ENCODE measurements at regions not wholly inside any gene's neighbourhood (a gene's known extent, or its start where the extent isn't known, plus 50 kb on each side); places are given as distances from the start of the nearest gene placed in this dataset.
A peak's percentile ranks its signal among the peaks of the same experiment; 100 is the strongest.

DNA sequence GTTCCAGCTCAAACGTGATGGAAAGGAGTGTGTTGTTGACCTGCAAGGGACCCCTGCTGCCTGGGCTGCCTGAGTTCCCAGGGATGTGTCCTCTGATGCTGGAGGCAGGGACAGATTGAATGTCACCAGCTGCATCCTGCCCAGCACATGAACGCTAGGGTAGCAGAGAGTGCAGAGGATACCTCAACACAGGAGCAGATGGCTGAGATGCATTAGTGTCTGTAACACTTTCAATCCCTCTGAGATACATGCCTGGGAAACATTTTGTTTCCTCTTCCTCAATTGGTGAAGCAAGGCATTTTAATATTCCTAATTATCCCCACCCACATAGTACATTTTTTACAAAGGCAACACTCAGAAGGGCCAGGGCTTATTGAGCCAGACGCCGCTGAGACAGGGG lies 106.4 kb upstream of the UBL3 start:
- no peaks in the 10 kb centered on the region for H3K9me3 ChIP-seq
- TF ChIP-seq POLR2A (IDR thresholded peaks at IDR 0.05): no peak
- TF ChIP-seq, protein P1, sequence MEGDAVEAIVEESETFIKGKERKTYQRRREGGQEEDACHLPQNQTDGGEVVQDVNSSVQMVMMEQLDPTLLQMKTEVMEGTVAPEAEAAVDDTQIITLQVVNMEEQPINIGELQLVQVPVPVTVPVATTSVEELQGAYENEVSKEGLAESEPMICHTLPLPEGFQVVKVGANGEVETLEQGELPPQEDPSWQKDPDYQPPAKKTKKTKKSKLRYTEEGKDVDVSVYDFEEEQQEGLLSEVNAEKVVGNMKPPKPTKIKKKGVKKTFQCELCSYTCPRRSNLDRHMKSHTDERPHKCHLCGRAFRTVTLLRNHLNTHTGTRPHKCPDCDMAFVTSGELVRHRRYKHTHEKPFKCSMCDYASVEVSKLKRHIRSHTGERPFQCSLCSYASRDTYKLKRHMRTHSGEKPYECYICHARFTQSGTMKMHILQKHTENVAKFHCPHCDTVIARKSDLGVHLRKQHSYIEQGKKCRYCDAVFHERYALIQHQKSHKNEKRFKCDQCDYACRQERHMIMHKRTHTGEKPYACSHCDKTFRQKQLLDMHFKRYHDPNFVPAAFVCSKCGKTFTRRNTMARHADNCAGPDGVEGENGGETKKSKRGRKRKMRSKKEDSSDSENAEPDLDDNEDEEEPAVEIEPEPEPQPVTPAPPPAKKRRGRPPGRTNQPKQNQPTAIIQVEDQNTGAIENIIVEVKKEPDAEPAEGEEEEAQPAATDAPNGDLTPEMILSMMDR (IDR thresholded peaks at IDR 0.05): no peak
- TF ChIP-seq EP300 (IDR thresholded peaks at IDR 0.05): no peak
- peaks cover 0 to 10% (median 0%) of the 10 kb centered on the region in 4 donors for H3K4me1 ChIP-seq
- H3K36me3 ChIP-seq: no peaks in the 10 kb centered on the region
- H3K4me3 ChIP-seq: peak overlapping the region in 1 of 4 donors; percentile 1
- no peaks in the 10 kb centered on the region for H3K27me3 ChIP-seq
- 7 to 12% methylated on average over 4 of the region's 4 CpGs for WGBS, 2 donors
- DNase-seq (ENCODE audit: low spot score in 2 of 2): no peak
- peak overlapping the region in 1 of 4 donors; percentile 6 for H3K27ac ChIP-seq

DNA sequence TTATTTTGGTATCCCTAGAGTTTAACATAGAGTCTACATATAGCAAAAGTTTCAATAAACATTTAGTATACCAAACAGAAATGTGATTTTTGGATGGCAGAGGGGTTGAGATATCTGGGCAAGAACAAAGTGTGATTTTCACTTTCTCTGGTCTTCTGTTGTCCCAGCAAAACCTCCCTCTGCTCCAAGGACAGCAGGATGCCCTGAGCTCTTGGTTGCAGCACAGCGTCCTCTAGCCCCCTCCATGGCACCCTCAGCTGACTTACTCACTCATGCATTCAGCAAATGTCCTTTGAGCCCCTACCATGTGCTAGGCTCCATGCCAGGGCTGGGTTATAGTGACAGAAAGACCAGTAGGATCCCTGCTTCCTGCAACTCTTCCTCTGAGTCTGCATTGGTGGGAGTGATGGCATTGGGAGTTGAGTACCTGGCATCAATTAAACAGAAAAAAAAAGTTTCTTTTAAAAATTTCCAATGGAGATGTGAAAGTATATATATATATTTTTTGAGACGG lies 104.8 kb upstream of the UBL3 start:
- Histone ChIP-seq H3K27ac (no peak overlapping the region), H3K4me3 (no peak overlapping the region), H3K4me1 (peaks cover 0 to 10% (median 0%) of the 10 kb centered on the region in 4 donors), H3K9me3 (no peaks in the 10 kb centered on the region), H3K36me3 (no peaks in the 10 kb centered on the region), H3K27me3 (no peaks in the 10 kb centered on the region)
- 93% methylated on average over 2 of the region's 2 CpGs for WGBS, 2 donors
- TF ChIP-seq POLR2A (IDR thresholded peaks at IDR 0.05) (no peak), EP300 (IDR thresholded peaks at IDR 0.05) (no peak)
- TF ChIP-seq, protein P1 (IDR thresholded peaks at IDR 0.05): no peak
- DNase-seq (ENCODE audit: low spot score in 2 of 2): no peak

DNA sequence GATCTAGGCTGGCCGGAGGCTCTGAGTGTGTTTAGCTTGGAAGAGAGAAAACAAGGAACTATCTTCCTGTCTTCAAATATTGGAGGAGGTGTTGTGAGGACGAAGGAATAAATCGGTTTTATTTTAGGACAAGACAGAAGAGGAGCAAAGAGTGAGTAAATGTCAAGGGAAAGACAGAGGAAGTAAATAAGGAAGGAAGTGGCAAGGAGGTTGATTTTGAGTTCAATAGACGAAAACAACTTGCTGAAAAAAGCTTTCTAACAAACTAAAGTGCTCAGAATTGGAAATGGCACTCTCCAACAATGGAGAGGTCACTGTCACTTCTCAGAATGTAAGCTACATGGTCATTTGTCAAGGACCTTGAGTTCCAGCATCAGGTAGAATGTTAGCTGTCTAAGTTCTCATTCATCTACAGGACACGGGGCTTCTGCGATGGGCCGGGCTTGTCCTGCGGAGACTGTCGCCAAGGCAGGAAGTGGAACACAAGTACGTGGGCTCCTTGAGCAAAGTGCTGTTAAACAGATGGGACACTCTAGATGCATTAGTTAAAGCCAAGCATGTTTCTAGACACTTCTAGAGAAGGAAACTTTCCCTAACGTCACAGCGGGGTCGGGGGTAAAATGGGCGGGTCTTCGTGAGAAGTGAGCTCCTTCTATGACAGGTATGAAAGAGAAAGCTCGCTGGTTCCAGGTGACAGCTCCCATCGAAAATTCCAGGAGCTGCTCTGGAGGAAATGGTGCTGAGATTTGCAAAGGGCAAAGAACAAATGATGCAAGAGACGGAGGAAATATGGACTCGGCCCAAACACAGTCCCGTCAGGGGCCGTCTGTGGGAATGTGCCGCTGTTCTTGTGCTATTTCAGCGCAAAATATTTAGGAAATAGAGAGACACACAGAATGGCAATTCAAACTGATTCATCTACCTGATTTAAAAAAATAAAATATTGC lies 103.9 kb upstream of the UBL3 start:
- H3K27ac ChIP-seq: no peak overlapping the region
- no peak for TF ChIP-seq EP300 (IDR thresholded peaks at IDR 0.05)
- TF ChIP-seq, protein P1 (IDR thresholded peaks at IDR 0.05): no peak
- TF ChIP-seq POLR2A (IDR thresholded peaks at IDR 0.05): no peak
- H3K36me3 ChIP-seq: no peaks in the 10 kb centered on the region
- WGBS, 2 donors: 76 to 81% methylated on average over 23 of the region's 23 CpGs
- H3K4me3 ChIP-seq: peak overlapping the region in 1 of 4 donors; percentile 12
- no peaks in the 10 kb centered on the region for H3K9me3 ChIP-seq
- no peak for DNase-seq (ENCODE audit: low spot score in 2 of 2)
- H3K27me3 ChIP-seq: no peaks in the 10 kb centered on the region
- H3K4me1 ChIP-seq: peaks cover 0 to 10% (median 0%) of the 10 kb centered on the region in 4 donors

DNA sequence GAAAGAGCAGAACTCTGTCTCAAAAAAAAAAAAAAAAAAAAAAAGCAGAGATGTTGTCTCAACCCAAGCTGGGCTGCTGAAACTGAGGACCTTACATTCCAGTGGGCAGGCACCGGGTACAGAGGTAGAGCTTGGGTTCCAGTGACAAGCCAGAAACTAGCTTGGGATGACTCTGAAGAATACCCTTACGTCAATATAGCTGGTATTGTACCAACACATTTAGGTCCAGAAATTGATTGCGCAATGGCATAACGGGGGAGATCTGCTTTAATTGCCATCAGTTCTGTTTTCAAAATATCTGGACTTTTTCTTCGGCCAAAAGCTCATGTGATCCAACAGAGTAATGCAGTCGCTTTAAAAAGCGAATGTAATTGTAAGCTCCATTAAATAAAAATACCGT lies 103.1 kb upstream of the UBL3 start:
- TF ChIP-seq EP300 (IDR thresholded peaks at IDR 0.05) (no peak), POLR2A (IDR thresholded peaks at IDR 0.05) (no peak)
- TF ChIP-seq, protein P1 (IDR thresholded peaks at IDR 0.05): no peak
- H3K4me3 ChIP-seq: no peak overlapping the region
- no peaks in the 10 kb centered on the region for H3K27me3 ChIP-seq
- H3K4me1 ChIP-seq: peaks cover 0 to 10% (median 0%) of the 10 kb centered on the region in 4 donors
- no peaks in the 10 kb centered on the region for H3K36me3 ChIP-seq
- no peak overlapping the region for H3K27ac ChIP-seq
- WGBS, 2 donors: 77 to 88% methylated on average over 8 of the region's 8 CpGs
- H3K9me3 ChIP-seq: no peaks in the 10 kb centered on the region
- no peak for DNase-seq (ENCODE audit: low spot score in 2 of 2)

DNA sequence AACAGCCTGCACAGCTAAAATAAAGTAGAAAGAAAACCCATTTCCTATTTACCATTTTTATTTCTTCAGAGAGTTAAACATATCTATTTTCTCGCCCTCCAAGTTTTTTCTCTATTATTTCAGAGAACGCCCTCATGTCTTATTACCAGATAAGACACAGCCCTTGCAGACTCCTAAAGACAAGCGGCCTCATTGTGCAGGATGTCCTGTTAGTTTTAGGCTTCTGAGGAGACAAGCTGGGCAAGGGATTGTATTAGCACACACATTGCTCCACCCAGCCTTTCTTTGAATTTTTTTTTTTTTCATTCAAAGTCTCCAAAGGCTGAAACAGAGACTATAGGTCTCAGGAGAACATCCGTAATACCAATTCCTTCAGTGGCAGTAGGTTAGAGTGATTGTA lies 101.8 kb upstream of the UBL3 start:
- Histone ChIP-seq H3K4me1 (peaks cover 0 to 7% (median 0%) of the 10 kb centered on the region in 4 donors), H3K27ac (no peak overlapping the region), H3K9me3 (no peaks in the 10 kb centered on the region), H3K36me3 (no peaks in the 10 kb centered on the region), H3K27me3 (no peaks in the 10 kb centered on the region), H3K4me3 (no peak overlapping the region)
- TF ChIP-seq, protein P1 (IDR thresholded peaks at IDR 0.05): no peak
- 82% methylated on average over 4 of the region's 4 CpGs for WGBS, 2 donors
- no peak for DNase-seq (ENCODE audit: low spot score in 2 of 2)

Measured in tibial nerve (tissue), 4 donors.